GM12865 (cell line): ENCODE measurements at regions not wholly inside any gene's neighbourhood (a gene's known extent, or its start where the extent isn't known, plus 50 kb on each side); places are given as distances from the start of the nearest gene placed in this dataset.

Experiments
- DNase-seq: peaks from one replicate; pipeline ENCODE4 v3.0.0; 2010; ENCODE audit warnings: low read depth
- H3K4me3 ChIP-seq: 2 replicates; pipeline ENCODE4 v1.5.1; 2011; ENCODE audit warnings: mild to moderate bottlenecking, low read depth, low read length, control low read depth
- CTCF ChIP-seq: IDR thresholded peaks from 2 replicates; pipeline ENCODE4 v1.5.1; 2011; ENCODE audit warnings: low read length, control low read depth, low read depth, inconsistent platforms; ENCODE audit not compliant: insufficient read depth; ENCODE audit errors: missing control alignments

GRCh38 chr7:54904986-54905385, 113.8 kb upstream of the EGFR start:
- no peak for DNase-seq
- no peak for TF ChIP-seq CTCF
- H3K4me3 ChIP-seq, result no peak overlapping the region

GRCh38 chr7:54906963-54907362, 111.9 kb upstream of the EGFR start:
- no peak for TF ChIP-seq CTCF
- DNase-seq, result no peak

GRCh38 chr7:54907981-54908380, 110.8 kb upstream of the EGFR start:
- no peak overlapping the region for H3K4me3 ChIP-seq
- no peak for TF ChIP-seq CTCF
- no peak for DNase-seq

More at GRCh38 chr7:54906963-54907362, 111.9 kb upstream of the EGFR start:
- no peak overlapping the region for H3K4me3 ChIP-seq

- DNase-seq, result no peak
- no peak for TF ChIP-seq CTCF
These were observed 109.9 kb upstream of the EGFR start for GRCh38 chr7:54908760-54909438.

GRCh38 chr7:54915870-54916598, 102.8 kb upstream of the EGFR start:
- TF ChIP-seq CTCF, result no peak
- no peak for DNase-seq

More at GRCh38 chr7:54908760-54909438, 109.9 kb upstream of the EGFR start:
- no peak overlapping the region for H3K4me3 ChIP-seq

GRCh38 chr7:54917613-54918391, 101.0 kb upstream of the EGFR start:
- TF ChIP-seq CTCF, result no peak
- DNase-seq, result no peak
- no peak overlapping the region for H3K4me3 ChIP-seq

More at GRCh38 chr7:54915870-54916598, 102.8 kb upstream of the EGFR start:
- no peak overlapping the region for H3K4me3 ChIP-seq
